ENCODE measurements at regions not wholly inside any gene's neighbourhood (a gene's known extent, or its start where the extent isn't known, plus 50 kb on each side); places are given as distances from the start of the nearest gene placed in this dataset.
"Not testable (repeated sequence)": the region's sequence is repeated elsewhere in the genome, so short reads cannot be mapped to it uniquely, and the experiment has no call there.

DNA sequence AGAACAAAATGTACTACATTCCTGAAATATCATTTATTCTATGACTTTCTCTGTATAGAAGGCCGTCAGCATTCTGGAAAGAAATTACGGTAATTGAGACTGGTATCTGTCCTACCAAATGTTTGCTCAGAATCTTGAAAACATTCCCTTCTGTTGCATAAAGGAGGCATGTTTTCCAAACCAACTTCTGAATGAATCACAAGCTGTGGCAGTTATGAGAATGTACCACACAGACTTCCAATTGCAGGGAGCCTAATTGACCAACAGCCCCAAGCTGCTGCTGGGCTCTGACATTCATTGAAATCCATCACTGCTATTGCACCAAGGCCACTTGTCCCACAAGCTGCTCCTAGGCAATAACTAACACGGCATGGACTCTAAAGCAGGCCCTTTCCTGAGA lies 185.3 kb upstream of the CCDC196 start:
- no peak for DNase-seq

DNA sequence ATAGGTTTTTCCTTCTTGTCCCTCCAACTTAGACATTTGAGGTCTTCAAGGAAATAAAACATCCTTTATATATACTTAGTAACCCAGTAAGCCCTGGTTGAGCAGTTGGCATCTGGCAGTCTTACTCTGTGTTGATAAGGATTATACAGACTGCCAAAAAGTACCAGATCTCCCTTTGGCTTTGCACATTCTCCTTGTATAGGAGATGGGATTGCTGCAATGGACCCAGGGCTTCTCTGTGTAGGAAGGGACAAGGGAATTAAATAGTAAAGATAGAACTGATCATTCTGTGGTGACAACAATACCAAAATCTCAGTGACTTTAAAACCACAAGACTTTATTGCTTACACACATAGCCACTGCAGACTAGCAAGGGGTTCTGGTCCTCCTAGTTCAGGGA lies 180.1 kb upstream of the CCDC196 start:
- DNase-seq = no peak

DNA sequence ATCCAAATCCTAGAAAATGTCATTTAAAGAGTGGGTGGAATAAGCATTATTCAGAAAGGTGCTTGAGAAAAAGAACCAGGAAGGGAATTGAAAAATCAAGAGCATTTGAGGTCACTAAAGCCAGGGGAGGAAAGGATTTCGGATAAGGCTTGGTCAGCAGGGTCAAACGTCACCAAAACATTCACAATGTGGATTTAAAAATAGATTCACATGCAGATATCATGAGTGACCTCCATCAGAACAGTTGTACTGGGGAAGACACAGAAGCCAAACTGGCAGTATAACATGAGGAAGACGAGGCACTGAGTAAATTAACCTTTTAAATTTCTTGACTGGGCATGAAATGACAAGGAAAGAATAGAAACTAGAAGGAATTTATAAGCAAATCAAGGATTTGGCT lies 175.1 kb upstream of the CCDC196 start:
- no peak for DNase-seq

DNA sequence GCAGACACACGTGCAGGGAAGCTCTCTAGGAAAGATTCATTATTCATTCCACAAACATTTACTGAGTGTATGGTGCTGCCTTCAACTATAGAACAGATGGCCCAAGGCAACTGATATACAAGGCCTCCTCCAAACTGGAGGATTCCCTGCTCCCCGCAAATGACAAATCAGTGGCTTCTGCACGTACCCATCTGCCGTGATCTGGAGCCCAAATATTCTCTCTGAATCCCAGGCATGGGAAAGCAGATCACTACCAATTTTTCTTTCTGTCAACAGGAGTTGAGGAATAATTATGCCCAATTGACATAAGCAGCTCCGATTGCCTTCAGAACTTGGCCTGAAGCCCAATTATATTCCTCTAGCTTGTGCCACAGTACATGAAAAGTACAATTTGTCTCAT lies 174.2 kb upstream of the CCDC196 start:
- no peak for DNase-seq

DNA sequence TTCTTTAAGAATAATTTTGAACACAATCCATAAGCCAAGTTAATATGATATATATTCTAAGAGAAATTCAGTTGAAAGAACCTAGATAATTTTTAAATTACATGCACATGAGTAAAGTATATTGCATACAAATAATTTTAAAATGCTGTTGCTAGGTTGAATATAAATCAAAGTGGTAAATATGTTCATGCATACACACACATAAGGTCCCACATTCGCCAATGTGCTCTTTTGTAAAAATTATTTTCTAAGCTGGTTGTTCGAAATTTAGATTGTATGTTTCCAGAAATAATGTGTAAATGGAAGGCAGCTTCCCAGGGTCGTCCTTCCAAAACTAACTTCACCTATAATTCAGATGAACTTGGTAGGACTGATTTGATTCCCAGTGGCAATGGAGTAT lies 173.7 kb upstream of the CCDC196 start:
- no peak for DNase-seq

DNA sequence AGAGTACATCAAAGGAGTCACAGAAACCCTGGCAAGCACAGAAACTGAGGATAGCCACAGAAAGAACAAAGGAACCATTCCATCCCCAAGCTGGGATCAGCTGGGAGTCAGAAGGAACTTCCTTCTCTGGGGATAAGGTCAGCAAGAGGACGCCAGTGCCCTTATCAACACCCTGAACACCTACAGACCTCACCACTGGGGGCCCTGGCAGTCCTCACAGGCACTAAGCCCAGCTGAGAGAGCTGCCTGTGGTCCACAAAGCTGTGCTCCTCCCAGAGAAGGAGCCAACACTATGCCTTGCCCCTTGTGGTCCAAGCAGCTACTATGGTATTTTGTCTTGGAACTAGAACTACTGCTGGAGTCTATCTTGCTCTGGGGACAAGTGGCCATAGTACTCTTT lies 171.1 kb upstream of the CCDC196 start:
- DNase-seq = no peak

DNA sequence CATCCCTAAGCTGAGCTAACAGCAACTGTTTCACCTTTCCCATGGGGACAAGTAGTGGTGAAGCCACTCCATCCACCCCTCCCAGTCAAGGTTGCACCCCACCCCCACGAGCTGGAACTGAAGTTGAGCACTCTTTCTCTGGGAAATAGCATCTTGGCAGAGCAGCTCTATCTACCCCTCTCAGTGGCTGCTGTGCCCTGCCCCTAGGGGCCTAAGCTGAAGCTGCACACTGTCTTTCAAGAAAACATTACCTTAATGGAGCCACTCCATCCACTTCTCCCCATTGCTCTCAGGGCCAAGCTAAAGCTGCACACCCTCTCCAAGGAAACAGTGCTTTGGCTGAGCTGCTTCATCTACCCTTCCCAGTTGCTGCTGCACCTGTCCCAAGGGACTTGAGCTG lies 170.6 kb upstream of the CCDC196 start:
- DNase-seq = no peak

DNA sequence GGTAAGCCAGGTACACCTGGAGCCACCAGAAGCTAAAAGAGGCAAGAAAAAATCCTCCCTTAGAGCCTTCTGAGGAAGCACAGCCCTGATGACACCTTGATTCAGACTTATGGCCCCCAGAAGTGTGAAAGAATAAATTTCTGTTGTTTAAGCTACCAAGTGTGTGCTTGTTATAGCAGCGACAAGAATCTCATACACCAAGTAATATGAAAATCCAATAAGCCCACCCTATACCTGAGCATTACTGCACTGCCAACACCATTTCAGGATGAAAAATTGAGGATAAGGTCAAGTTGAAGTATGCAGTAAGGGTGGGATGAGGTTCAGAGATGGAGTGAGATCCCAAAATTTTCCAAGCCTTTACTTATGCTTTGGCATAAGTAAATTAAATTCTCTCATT lies 163.6 kb upstream of the CCDC196 start:
- DNase-seq = no peak

DNA sequence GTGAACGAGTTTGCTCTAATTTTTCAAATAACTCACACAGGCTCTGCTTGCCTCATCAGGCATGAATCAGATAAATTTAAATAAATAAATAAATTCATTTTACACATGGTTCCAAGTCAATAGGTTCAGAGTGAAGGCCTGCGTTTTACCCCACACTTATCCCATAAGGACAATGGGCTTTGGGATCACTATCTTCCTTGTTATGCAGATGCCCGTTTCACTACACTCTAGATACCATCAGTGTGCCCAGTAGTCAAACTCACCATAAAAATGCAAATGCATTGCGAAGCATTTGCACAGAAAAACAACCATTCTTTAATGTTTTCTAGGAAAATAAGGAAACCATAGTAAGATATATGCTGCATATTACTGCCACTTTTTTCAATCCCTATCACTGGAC lies 155.9 kb upstream of the CCDC196 start:
- no peak for DNase-seq

DNA sequence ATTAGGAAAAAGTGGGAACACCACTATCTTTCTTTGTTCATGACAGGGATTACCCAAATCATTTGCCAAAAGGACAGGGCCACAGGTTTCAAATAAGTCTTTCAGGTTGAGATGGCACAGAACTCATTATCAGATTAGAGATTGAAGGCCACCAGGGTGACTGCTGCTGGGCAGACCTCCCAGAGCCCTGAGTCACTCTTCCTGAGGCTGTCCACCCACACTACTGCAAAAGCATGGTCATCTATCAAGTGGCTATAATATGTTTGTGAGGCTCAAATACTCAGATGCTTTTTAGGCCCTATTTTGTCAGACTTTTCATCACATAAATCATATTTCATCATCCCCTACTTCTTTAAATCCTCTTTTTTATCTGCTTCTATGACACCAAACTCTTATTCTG lies 155.3 kb upstream of the CCDC196 start:
- no peak for DNase-seq

DNA sequence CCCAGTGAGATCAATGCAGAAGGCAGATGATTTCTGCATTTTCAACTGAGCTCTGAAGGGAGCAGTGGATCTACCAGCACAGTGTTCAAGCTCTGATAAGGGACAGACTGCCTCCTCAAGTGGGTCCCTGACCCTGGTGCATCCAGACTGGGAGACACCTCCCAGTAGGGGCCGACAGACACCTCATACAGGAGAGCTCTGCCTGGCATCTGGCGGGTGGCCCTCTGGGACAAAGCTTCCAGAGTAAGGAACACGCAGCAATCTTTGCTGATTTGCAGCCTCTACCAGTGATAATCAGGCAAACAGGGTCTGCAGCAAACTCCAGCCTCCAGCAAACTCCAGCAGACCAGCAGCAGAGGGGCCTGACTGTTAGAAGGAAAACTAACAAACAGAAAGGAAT lies 152.9 kb upstream of the CCDC196 start:
- not testable (repeated sequence) for DNase-seq

DNA sequence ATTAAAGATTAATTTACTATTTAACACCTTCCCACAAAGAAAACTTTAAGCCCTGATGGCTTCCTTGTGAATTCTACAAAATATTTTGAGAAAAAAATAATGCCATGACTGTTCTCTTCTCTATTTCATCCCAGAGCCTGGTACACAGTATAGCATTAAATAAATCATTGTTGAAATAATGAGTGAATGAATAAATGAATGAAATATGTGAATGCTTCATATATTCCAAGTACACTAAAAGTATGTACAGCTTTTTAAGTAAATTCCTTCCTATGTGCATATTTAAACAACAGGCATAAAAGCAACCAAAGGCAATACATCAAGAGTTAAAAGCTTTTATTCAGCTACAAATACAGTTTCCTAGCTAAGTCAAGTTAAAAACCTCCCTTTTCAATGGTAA lies 144.9 kb upstream of the CCDC196 start:
- no peak for DNase-seq

DNA sequence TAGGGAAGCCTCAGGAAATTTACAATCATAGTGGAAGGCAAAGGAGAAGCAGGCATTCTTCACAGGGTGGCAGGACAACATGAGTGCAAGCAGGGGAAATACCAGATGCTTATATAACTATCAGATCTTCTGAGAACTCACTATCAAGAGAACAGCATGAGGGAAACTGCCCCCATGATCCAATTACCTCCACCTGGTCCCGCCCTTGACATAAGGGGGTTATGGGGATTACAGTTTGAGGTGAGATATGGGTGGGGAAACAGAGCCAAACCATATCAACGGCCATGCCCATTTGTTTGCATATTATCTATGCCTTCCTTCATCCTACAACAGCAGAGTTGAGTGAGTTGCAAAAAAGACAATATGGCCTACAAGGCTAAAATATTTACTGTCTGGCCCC lies 140.2 kb upstream of the CCDC196 start:
- DNase-seq = no peak

DNA sequence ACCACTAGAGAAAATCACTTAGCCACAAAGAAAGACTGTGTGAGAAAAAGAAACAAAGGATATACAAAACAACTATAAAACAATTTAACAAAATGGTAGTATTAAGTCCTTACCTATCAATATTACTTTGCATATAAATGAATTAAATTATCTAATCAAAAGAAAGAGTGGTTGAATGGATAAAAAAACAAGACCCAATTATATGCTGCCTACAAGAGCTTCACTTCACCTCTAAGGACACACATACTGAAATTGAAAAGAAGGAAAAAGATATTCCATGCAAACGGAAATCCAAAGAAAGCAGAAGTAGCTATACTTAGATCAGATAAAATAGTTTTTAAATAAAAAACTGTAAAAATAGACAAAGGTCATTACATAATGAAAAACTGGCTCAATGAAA lies 134.9 kb upstream of the CCDC196 start:
- no peak for DNase-seq

DNA sequence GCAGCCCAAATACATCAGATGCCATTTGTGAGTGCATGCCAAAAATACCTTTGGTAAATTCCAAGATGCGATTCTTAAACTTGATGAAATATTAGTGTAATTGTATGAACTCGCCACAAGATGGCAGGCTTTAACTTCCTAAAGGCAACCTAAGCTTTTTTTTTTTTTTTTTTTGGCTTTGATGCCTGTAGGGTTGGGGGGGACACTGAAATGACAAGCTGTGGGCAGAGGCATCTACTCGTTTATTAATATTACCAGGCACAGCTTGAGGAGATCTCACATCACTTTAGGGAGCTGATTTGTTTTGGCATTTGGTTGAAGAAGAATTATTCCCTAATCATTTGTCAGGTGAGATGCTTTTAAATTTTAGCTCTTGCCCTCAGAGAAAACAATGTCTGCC lies 126.7 kb upstream of the CCDC196 start:
- DNase-seq = peak in 1 of 2 donors; percentile 50

DNA sequence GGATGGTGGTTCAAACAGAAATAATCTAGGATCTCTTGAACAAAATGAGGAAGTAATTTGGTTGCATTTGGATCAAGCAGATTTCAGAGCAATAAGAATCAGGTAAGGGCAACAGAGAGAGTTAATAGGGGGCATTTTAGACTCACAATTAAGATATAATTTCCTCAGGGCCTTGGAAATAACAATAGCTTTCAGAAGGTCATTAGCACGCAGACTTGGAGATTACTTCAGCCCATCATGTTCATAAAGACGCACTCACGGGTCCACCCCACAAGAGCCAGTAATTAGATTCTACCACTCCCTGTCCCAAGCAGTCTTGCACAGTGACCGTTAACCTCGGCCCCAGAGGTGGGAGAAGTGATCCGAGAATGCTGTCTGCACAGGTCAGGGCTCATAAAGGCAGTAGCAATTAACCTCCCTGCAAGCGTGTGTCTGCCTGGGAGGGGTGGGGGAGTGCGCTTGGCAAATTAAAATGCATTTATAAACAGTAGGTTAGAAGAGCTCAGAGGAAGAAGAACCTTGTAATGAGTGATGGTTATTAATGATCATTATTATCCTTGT lies 125.7 kb upstream of the CCDC196 start:
- DNase-seq = no peak

DNA sequence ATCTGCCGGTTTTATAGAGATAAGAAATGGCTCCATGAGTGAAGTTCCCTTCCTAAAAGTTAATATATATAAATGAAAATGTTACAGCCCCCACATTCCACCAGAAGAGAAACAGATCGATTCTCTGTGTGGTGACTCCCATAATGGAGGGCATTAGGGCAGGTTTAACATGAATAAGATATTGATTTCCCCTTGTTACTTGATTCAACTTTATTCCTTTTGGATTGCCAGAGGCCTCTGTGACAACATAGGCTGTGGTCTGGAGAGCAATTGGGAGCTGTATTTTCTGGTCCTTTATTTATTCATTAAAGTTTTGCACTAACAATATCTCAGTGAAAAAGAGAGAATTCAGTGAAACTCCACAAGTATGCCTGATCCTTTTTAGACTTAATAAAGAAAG lies 125.2 kb upstream of the CCDC196 start:
- no peak for DNase-seq

DNA sequence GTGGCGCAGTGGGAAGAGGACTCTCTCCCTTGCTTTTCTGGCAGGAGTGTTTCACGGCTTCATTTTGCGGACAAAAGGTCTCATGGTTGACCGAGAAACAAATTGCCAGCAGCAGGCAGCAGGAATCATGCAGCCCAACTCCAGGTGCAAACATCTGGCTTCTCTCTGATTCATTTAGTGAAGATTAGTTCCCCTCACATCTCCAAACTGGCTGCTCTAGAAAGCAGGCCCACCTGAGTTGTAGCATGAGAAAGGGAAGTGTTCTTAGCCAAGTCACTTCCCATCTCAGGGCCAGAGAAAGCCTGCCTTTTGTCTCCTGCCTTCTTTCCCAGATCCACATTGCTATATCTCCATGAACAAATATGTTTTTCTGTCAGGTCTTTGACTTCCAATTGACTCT lies 120.8 kb upstream of the CCDC196 start:
- DNase-seq = no peak

DNA sequence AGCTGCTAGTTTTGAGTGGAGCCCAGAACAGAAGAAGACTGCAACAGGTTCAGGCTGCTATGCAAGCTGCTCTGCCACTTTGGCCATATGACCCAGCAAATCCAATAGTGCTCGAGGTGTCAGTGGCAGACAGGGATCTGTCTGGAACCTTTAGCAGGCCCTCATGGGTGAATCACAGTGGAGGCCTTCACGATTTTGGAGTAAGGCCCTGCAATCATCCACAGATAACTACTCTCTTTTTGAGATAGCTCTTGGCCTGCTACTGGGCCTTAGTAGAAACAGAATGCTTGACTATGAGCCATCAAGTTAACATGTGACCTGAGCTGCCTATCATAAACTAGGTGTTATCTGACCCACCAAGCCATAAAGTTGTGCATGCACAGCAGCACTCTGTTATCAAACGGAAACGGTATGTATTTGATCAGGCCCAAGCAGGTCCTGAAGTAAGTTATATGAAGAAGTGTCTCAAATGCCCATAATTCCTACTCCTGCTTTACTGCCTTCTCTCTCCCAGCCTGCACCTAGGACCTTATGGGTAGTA lies 116.9 kb upstream of the CCDC196 start:
- DNase-seq = no peak

DNA sequence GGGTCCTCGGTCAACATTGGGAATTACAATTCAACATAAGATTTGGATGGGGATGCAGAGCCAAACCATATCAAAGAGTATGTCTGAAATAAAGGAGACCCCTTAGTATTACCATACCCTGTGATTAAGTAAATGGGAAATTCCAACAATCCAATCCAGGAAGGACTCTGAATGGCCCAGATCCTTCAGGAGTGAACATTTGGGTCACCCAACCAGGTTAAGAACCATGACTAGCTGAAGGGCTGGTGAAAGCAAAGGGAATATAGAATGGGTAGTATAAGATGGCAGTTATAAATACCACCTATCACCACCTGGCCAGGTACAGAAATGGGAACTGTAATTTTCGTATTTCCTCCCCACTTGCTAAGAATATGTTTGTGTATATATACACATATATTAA lies 114.4 kb upstream of the CCDC196 start:
- no peak for DNase-seq

DNA sequence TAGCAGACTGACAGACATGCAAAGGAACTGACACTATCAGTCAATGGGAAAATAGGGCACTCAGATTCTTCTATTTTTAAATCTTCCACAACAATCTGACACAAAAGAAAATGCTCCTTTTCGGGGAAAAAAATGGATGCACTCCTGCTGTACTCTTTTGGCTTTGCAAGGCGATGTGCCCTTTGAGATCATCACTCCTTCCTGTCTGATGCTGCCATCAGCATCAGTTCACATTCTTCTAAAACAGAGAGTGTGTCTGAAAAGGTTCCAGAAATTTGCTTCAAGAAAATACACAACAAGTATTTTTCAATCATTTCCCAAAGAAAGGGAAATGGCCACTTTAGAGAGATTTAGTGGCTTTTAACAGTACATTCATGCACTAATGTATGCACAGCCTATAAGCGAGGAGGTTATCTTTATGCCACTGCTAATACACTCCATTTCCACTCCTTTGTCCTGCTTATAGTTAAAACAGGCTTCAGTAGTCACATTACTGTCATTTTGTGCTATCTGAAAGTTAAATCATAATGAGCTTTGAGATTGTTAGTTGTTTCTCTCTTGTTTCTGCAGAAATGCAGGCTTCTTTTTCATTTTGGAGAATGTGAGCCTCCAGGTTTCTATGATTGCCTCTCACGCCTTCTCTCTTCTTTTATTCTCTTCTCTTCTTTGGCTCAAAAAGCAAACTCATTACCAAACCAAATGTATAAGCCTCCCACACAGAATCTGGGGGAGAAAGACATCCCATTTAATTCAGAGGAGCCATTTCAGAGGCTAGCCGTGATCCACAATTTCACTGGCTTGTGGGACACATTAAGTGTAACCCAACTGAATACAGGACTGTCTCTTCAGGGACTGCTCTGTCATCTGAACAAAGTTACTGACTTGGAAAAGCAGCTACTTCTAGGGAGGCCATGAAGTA lies 110.9 kb upstream of the CCDC196 start:
- DNase-seq = no peak

DNA sequence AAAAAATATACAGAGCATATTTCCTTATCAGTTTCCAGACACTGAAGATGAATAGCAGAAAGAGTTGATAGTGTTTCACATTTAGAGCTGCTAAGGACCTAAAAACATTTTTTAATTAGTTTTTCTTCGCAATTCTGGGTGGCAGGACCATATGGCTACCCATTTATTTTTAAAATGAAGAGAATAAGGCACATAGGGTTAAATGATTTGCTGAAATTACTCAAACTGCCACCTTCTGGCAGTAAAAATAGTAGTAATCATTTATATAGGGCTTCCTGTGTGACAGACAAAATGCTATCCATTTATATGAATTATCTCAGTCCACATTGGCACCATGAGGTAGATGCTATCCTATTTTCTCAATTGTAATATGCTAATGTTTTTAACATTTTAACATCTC lies 108.6 kb upstream of the CCDC196 start:
- DNase-seq = no peak

DNA sequence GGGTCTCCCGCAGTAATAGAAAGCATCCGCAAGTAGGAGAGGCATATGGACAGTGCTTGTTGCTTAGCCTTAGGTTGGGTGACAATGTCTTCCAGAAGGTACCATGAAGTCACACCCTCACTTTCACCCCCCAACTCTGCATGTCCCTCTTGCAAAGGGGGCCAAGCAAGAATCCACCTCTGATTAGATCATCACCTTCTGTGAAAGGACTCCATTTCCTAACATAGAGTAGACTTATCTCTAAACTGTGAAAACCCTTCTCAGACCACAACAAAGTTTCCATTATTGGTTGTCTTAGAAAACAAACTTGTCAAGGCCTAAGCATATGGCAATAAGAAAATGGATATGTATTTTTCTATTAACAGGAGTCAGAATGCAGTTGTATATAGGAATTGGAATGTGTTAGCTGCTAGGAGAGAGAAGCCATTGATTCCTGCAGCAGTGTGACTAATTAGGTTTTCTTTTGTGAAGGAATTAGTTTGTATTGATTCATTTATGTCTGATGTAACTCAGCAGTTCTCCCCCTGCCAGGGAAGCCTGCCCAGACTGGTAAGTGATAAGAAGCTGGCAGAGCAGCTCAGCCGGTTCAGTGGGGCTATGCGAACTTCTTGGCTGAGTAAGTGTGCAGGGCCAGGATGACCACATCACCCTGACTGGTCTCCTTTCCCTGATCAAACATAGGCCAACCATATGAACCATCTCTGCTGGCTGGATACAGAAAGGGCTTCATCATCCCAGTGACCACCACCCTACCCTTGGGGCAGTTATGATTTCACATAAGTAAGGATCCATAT lies 107.3 kb upstream of the CCDC196 start:
- no peak for DNase-seq

DNA sequence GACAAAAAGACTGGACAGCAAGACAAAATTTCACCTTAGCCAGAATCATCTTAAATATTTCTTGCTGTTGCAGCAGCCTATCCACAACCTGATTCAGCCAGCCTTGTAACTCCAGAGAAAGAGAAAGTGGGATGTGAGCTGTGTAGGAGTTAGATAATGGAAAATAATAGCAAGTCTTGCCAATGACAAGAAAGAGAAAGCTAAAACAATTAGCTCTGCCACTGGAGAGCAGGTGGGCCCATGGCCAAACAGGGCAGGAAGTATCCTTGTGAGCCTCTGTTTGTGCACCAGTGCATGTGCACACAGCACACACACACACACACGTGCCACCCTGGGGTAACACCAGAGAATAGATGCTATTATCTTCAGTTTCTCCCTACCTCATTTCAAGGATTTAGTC lies 106.0 kb upstream of the CCDC196 start:
- no peak for DNase-seq

Measured in CD4-positive, alpha-beta T cell treated with Interferon alpha-2 for 1 hour (primary cell).